MM.1S (cell line): ENCODE measurements at regions not wholly inside any gene's neighbourhood (a gene's known extent, or its start where the extent isn't known, plus 50 kb on each side); places are given as distances from the start of the nearest gene placed in this dataset.

Source experiments
- CTCF ChIP-seq: fragments of 300-600 bp; sonication (generic); IDR thresholded peaks from 2 replicates; pipeline ENCODE4 v1.5.1; 2016; ENCODE audit warnings: antibody characterized with exemption, low read length, mixed read lengths
- EZH2 ChIP-seq: fragments of 300-600 bp; sonication (generic); optimal IDR thresholded peaks from 2 replicates; pipeline ENCODE3; 2017; ENCODE audit warnings: low read depth, mild to moderate bottlenecking, antibody characterized with exemption, low read length, mixed read lengths
- EZH2phosphoT487 ChIP-seq: fragments of 300-600 bp; sonication (generic); IDR thresholded peaks from 2 replicates; pipeline ENCODE4 v1.6.1; 2018; ENCODE audit warnings: antibody characterized with exemption, low read length

DNA sequence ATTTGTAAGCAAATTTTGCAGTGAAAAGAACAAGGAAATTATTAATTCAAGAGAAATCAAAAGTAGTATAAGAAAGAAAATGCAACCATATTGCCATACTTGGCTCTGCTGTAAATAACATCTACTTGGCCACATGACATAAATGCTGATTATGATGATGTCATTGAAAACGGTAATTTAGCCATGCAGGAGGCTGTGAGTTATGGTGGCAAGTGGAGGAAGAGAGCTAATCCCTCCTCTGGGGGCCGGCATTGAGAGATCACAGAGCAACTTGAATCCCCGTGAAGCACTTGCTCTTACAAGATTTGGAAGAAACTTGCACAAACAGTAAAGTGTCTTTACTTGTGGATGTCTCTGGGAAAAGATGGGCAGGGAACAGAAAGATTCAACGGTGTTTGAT lies 456.6 kb downstream of the PREX1 start:
- no peak for TF ChIP-seq CTCF
- TF ChIP-seq EZH2phosphoT487: no peak
- no peak for TF ChIP-seq EZH2
